SU-DHL-6 (cell line): ENCODE measurements at regions not wholly inside any gene's neighbourhood (a gene's known extent, or its start where the extent isn't known, plus 50 kb on each side); places are given as distances from the start of the nearest gene placed in this dataset.

ENCODE experiments used
- EZH2phosphoT487 ChIP-seq: fragments of 200-600 bp; sonication (generic), shearing (Covaris generic); conservative IDR thresholded peaks from 2 replicates; pipeline ENCODE4 v1.6.1; 2018; ENCODE audit warnings: mild to moderate bottlenecking, antibody characterized with exemption, low read length, moderate library complexity, mixed read lengths
- TF ChIP-seq, protein P1 (sequence below): fragments of 200-600 bp; sonication (generic); IDR thresholded peaks from one replicate; pipeline ENCODE4 v1.5.1; 2017; ENCODE audit warnings: antibody characterized with exemption, mild to moderate bottlenecking, low read length, moderate library complexity; ENCODE audit not compliant: insufficient read depth, poor library complexity, severe bottlenecking

- TF ChIP-seq, protein P1, sequence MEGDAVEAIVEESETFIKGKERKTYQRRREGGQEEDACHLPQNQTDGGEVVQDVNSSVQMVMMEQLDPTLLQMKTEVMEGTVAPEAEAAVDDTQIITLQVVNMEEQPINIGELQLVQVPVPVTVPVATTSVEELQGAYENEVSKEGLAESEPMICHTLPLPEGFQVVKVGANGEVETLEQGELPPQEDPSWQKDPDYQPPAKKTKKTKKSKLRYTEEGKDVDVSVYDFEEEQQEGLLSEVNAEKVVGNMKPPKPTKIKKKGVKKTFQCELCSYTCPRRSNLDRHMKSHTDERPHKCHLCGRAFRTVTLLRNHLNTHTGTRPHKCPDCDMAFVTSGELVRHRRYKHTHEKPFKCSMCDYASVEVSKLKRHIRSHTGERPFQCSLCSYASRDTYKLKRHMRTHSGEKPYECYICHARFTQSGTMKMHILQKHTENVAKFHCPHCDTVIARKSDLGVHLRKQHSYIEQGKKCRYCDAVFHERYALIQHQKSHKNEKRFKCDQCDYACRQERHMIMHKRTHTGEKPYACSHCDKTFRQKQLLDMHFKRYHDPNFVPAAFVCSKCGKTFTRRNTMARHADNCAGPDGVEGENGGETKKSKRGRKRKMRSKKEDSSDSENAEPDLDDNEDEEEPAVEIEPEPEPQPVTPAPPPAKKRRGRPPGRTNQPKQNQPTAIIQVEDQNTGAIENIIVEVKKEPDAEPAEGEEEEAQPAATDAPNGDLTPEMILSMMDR = no peak
- TF ChIP-seq EZH2phosphoT487 = no peak
Measured at GRCh38 chr1:101526813-101527212, 290.0 kb downstream of the S1PR1 start.
